ENCODE measurements at regions not wholly inside any gene's neighbourhood (a gene's known extent, or its start where the extent isn't known, plus 50 kb on each side); places are given as distances from the start of the nearest gene placed in this dataset.
A peak's percentile ranks its signal among the peaks of the same experiment; 100 is the strongest.

DNA sequence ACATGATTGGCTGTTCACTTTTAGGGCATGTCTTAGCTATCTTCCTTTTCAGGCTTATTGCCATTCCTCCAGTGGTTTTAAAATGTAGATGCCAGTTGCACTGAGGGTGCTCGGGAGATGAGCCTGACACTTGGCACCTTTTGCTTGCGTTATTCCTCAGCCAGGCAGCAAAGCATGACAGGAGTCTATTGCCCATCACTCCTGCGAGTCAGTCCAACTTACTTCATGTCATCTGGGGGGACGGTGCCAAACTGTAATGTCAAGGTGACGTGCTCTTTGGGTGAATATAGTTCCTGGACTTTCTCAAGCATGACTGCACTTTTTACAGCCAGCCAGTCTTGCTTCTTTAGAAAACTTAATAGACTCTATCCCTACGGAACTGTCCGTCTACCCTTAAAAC, 406.0 kb upstream of the C2CD4B start:
- no peak for TF ChIP-seq CTCF (conservative IDR thresholded peaks at IDR 0.05)
- no peak for TF ChIP-seq ZFX (IDR thresholded peaks at IDR 0.05)

GRCh38 chr15:62572797-62573196, 407.7 kb upstream of the C2CD4B start:
- TF ChIP-seq ZFX (IDR thresholded peaks at IDR 0.05) = no peak
- TF ChIP-seq CTCF (conservative IDR thresholded peaks at IDR 0.05) = no peak
- no peak overlapping the region for H3K27ac ChIP-seq

More for the DNA sequence above, 406.0 kb upstream of the C2CD4B start:
- peak overlapping the region; percentile 27; the same call in 1 of the 2 replicates for H3K27ac ChIP-seq

GRCh38 chr15:62573876-62574275, 408.8 kb upstream of the C2CD4B start:
- H3K27ac ChIP-seq = no peak overlapping the region
- TF ChIP-seq ZFX (IDR thresholded peaks at IDR 0.05) = no peak
- TF ChIP-seq CTCF (conservative IDR thresholded peaks at IDR 0.05) = no peak

GRCh38 chr15:62578546-62578945, 413.5 kb upstream of the C2CD4B start:
- TF ChIP-seq ZFX (IDR thresholded peaks at IDR 0.05) (no peak), CTCF (conservative IDR thresholded peaks at IDR 0.05) (no peak)
- no peak overlapping the region for H3K27ac ChIP-seq

GRCh38 chr15:62578960-62579359, 413.9 kb upstream of the C2CD4B start:
- no peak overlapping the region for H3K27ac ChIP-seq
- no peak for TF ChIP-seq ZFX (IDR thresholded peaks at IDR 0.05)
- TF ChIP-seq CTCF (conservative IDR thresholded peaks at IDR 0.05) = no peak

- TF ChIP-seq CTCF (conservative IDR thresholded peaks at IDR 0.05) = no peak
- no peak for TF ChIP-seq ZFX (IDR thresholded peaks at IDR 0.05)
Measured at GRCh38 chr15:62579842-62580241, 414.8 kb upstream of the C2CD4B start.

DNA sequence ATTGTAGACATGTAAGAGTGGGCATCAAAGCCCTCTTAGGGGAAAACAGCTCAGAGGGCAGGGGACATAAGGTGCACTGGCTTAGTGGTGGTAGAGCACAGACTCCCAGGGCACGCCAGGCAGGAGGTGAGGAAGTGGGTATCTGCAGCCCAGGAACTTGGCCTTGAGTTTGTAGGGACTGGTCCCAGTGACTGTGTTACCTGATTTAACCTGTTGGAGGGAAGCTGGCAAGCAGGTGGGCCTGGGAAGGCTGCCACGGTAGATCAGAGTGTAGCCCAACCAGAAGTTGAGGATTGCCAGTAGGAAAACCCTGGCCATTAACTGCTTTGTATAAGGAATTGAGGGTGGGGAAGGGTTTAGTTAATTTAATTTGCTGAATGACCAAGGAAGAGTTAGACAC, 417.5 kb upstream of the C2CD4B start:
- TF ChIP-seq CTCF (conservative IDR thresholded peaks at IDR 0.05) (no peak), ZFX (IDR thresholded peaks at IDR 0.05) (no peak)
- H3K27ac ChIP-seq = no peak overlapping the region; the same call in 1 of the 2 replicates

More at GRCh38 chr15:62579842-62580241, 414.8 kb upstream of the C2CD4B start:
- H3K27ac ChIP-seq = no peak overlapping the region
